Fibroblast of lung (primary cell): ENCODE measurements at regions not wholly inside any gene's neighbourhood (a gene's known extent, or its start where the extent isn't known, plus 50 kb on each side); places are given as distances from the start of the nearest gene placed in this dataset.

Experiments
- CTCF ChIP-seq, 2 donors: IDR thresholded peaks in 1 of 2; conservative IDR thresholded peaks in 1 of 2; 1 replicate in 1 of 2; 2 replicates in 1 of 2; pipeline ENCODE4 v1.5.1; 2011 to 2012; ENCODE audit warnings: low read length in 2 of 2, control low read depth in 1 of 2, inconsistent platforms in 1 of 2, low read depth in 1 of 2, mild to moderate bottlenecking in 1 of 2
- EZH2 ChIP-seq: IDR thresholded peaks from 2 replicates; pipeline ENCODE4 v1.5.1; 2012; ENCODE audit warnings: low read length, control low read depth, mild to moderate bottlenecking; ENCODE audit errors: missing control alignments

GRCh38 chr16:88274847-88275246 is 107.9 kb upstream of the ZNF469 start:
- TF ChIP-seq EZH2: no peak
- TF ChIP-seq CTCF (conservative IDR thresholded peaks at IDR 0.05 in 1 of 2, IDR thresholded peaks at IDR 0.05 in 1 of 2; ENCODE audit: low read depth in 1 of 2, low read length in 2 of 2): no peak
